ENCODE measurements at regions not wholly inside any gene's neighbourhood (a gene's known extent, or its start where the extent isn't known, plus 50 kb on each side); places are given as distances from the start of the nearest gene placed in this dataset.

GRCh38 chr5:2257326-2258244 lies 374.9 kb upstream of the IRX4 start:
- DNase-seq: no peak

GRCh38 chr5:2256691-2257280 lies 374.1 kb upstream of the IRX4 start:
- no peak for DNase-seq

GRCh38 chr5:2255915-2256690 lies 373.4 kb upstream of the IRX4 start:
- no peak for DNase-seq

- no peak for DNase-seq
These were observed 372.4 kb upstream of the IRX4 start for GRCh38 chr5:2254880-2255750.

- DNase-seq: no peak
These were observed 371.7 kb upstream of the IRX4 start for GRCh38 chr5:2254406-2254805.

- DNase-seq: no peak
These were observed 370.6 kb upstream of the IRX4 start for GRCh38 chr5:2253040-2253975.

GRCh38 chr5:2251751-2252150 lies 369.0 kb upstream of the IRX4 start:
- no peak for DNase-seq

- no peak for DNase-seq
These were observed 368.6 kb upstream of the IRX4 start for GRCh38 chr5:2251298-2251697.

- no peak for DNase-seq
These were observed 367.7 kb upstream of the IRX4 start for GRCh38 chr5:2250365-2250950.

GRCh38 chr5:2249442-2249841 lies 366.7 kb upstream of the IRX4 start:
- no peak for DNase-seq

- no peak for DNase-seq
These were observed 366.3 kb upstream of the IRX4 start for GRCh38 chr5:2249026-2249425.

- DNase-seq: no peak
These were observed 359.8 kb upstream of the IRX4 start for GRCh38 chr5:2242539-2242938.

- DNase-seq: no peak
These were observed 359.1 kb upstream of the IRX4 start for GRCh38 chr5:2241842-2242241.

GRCh38 chr5:2240118-2240904 lies 357.6 kb upstream of the IRX4 start:
- no peak for DNase-seq

- no peak for DNase-seq
These were observed 356.6 kb upstream of the IRX4 start for GRCh38 chr5:2239201-2239910.

GRCh38 chr5:2238732-2239131 lies 356.0 kb upstream of the IRX4 start:
- no peak for DNase-seq

GRCh38 chr5:2227433-2227832 lies 344.7 kb upstream of the IRX4 start:
- DNase-seq: no peak

GRCh38 chr5:2224689-2225088 lies 342.0 kb upstream of the IRX4 start:
- DNase-seq: no peak

GRCh38 chr5:2223303-2223702 lies 340.6 kb upstream of the IRX4 start:
- no peak for DNase-seq
